Mesothelial cell of epicardium (in vitro differentiated cells): ENCODE measurements at regions not wholly inside any gene's neighbourhood (a gene's known extent, or its start where the extent isn't known, plus 50 kb on each side); places are given as distances from the start of the nearest gene placed in this dataset.

ENCODE experiments used
- DNase-seq, 2 experiments: peaks; one replicate each; pipeline ENCODE4 v3.0.0; 2021; ENCODE audit warnings: low spot score in 2 of 2; ENCODE audit not compliant: unreplicated experiment in 2 of 2
- H3K27ac Mint-ChIP-seq: 2 replicates; pipeline ENCODE4 v1.8.0; 2021; ENCODE audit warnings: mixed read lengths
- H3K27me3 Mint-ChIP-seq: 2 replicates; pipeline ENCODE4 v1.8.0; 2021; ENCODE audit warnings: low read depth, mixed read lengths
- H3K36me3 Mint-ChIP-seq: 2 replicates; pipeline ENCODE4 v1.8.0; 2021; ENCODE audit warnings: mixed read lengths
- H3K4me1 Mint-ChIP-seq: 2 replicates; pipeline ENCODE4 v1.8.0; 2021; ENCODE audit warnings: mixed read lengths
- H3K4me3 Mint-ChIP-seq: 2 replicates; pipeline ENCODE4 v1.8.0; 2021; ENCODE audit warnings: mild to moderate bottlenecking, moderate library complexity, mixed read lengths
- H3K9me3 Mint-ChIP-seq: 2 replicates; pipeline ENCODE4 v1.8.0; 2021; ENCODE audit warnings: mixed read lengths
- CTCF ChIP-seq: fragments of 200-600 bp; sonication (generic); IDR thresholded peaks from one replicate; pipeline ENCODE4 v1.5.0; 2021; ENCODE audit warnings: antibody characterized with exemption; ENCODE audit not compliant: unreplicated experiment

- Mint-ChIP-seq H3K4me1 (peaks cover 23% of the 10 kb centered on the region), H3K27ac (peak overlapping the region; percentile 29), H3K9me3 (no peaks in the 10 kb centered on the region), H3K36me3 (no peaks in the 10 kb centered on the region), H3K4me3 (no peak overlapping the region), H3K27me3 (peaks cover 3% of the 10 kb centered on the region)
- no peak for TF ChIP-seq CTCF
- DNase-seq, result no peak
Observed at GRCh38 chr9:121582641-121583040, 68.8 kb upstream of the DAB2IP start.

GRCh38 chr9:121584421-121584820 lies 67.0 kb upstream of the DAB2IP start:
- Mint-ChIP-seq H3K36me3 (no peaks in the 10 kb centered on the region), H3K9me3 (no peaks in the 10 kb centered on the region), H3K4me1 (peaks cover 23% of the 10 kb centered on the region), H3K27ac (no peak overlapping the region), H3K4me3 (no peak overlapping the region), H3K27me3 (peaks cover 14% of the 10 kb centered on the region)
- no peak for DNase-seq
- TF ChIP-seq CTCF, result no peak

- Mint-ChIP-seq H3K27ac (no peak overlapping the region), H3K27me3 (peaks cover 20% of the 10 kb centered on the region), H3K4me1 (peaks cover 13% of the 10 kb centered on the region), H3K4me3 (no peak overlapping the region), H3K9me3 (no peaks in the 10 kb centered on the region), H3K36me3 (no peaks in the 10 kb centered on the region)
- DNase-seq, result no peak
- TF ChIP-seq CTCF, result no peak
Observed at GRCh38 chr9:121587863-121588262, 63.6 kb upstream of the DAB2IP start.

GRCh38 chr9:121589986-121590385 lies 61.4 kb upstream of the DAB2IP start:
- no peak overlapping the region for H3K4me3 Mint-ChIP-seq
- H3K9me3 Mint-ChIP-seq, result no peaks in the 10 kb centered on the region
- H3K27me3 Mint-ChIP-seq, result peaks cover 20% of the 10 kb centered on the region
- H3K4me1 Mint-ChIP-seq, result peaks cover 9% of the 10 kb centered on the region
- no peak overlapping the region for H3K27ac Mint-ChIP-seq
- no peak for DNase-seq
- no peaks in the 10 kb centered on the region for H3K36me3 Mint-ChIP-seq
- TF ChIP-seq CTCF, result no peak

GRCh38 chr9:121592265-121592664 lies 59.2 kb upstream of the DAB2IP start:
- Mint-ChIP-seq H3K4me1 (peaks cover 3% of the 10 kb centered on the region), H3K9me3 (peaks cover 7% of the 10 kb centered on the region), H3K27me3 (peaks cover 19% of the 10 kb centered on the region), H3K4me3 (no peak overlapping the region), H3K27ac (no peak overlapping the region), H3K36me3 (peaks cover 4% of the 10 kb centered on the region)
- TF ChIP-seq CTCF, result no peak
- no peak for DNase-seq

- no peak for TF ChIP-seq CTCF
- Mint-ChIP-seq H3K4me1 (peaks cover 8% of the 10 kb centered on the region), H3K4me3 (no peak overlapping the region), H3K36me3 (peaks cover 7% of the 10 kb centered on the region), H3K27ac (no peak overlapping the region), H3K9me3 (peaks cover 9% of the 10 kb centered on the region), H3K27me3 (peaks cover 16% of the 10 kb centered on the region)
- no peak for DNase-seq
Observed at GRCh38 chr9:121593066-121593465, 58.4 kb upstream of the DAB2IP start.
